Stimulated activated CD4-positive, alpha-beta T cell treated with anti-CD3 and anti-CD28 coated beads, Interleukin-15, amount 100 ng/mL, for 24 hours (primary cell): ENCODE measurements at regions not wholly inside any gene's neighbourhood (a gene's known extent, or its start where the extent isn't known, plus 50 kb on each side); places are given as distances from the start of the nearest gene placed in this dataset.

Experiments
- DNase-seq: peaks from one replicate; pipeline ENCODE4 v3.0.0-alpha.2; 2020

GRCh38 chr15:61522411-61522810, 293.3 kb upstream of the RORA start:
- no peak for DNase-seq

GRCh38 chr15:61521953-61522352, 292.9 kb upstream of the RORA start:
- DNase-seq = no peak

- DNase-seq = no peak
Measured at GRCh38 chr15:61519296-61519695, 290.2 kb upstream of the RORA start.

- no peak for DNase-seq
Measured at GRCh38 chr15:61518191-61518950, 289.3 kb upstream of the RORA start.

- no peak for DNase-seq
Measured at GRCh38 chr15:61517776-61518175, 288.7 kb upstream of the RORA start.

GRCh38 chr15:61517335-61517734, 288.2 kb upstream of the RORA start:
- no peak for DNase-seq

GRCh38 chr15:61511756-61512155, 282.7 kb upstream of the RORA start:
- no peak for DNase-seq

GRCh38 chr15:61511089-61511488, 282.0 kb upstream of the RORA start:
- DNase-seq = no peak

GRCh38 chr15:61509327-61509840, 280.3 kb upstream of the RORA start:
- no peak for DNase-seq

- no peak for DNase-seq
Measured at GRCh38 chr15:61503383-61503969, 274.4 kb upstream of the RORA start.

- no peak for DNase-seq
Measured at GRCh38 chr15:61501815-61502389, 272.8 kb upstream of the RORA start.

- DNase-seq = no peak
Measured at GRCh38 chr15:61500951-61501620, 272.0 kb upstream of the RORA start.

GRCh38 chr15:61500523-61500922, 271.4 kb upstream of the RORA start:
- DNase-seq = no peak

GRCh38 chr15:61499376-61499775, 270.3 kb upstream of the RORA start:
- no peak for DNase-seq

GRCh38 chr15:61489571-61489970, 260.5 kb upstream of the RORA start:
- no peak for DNase-seq

- no peak for DNase-seq
Measured at GRCh38 chr15:61483599-61483998, 254.5 kb upstream of the RORA start.

- DNase-seq = no peak
Measured at GRCh38 chr15:61481886-61482285, 252.8 kb upstream of the RORA start.

- DNase-seq = no peak
Measured at GRCh38 chr15:61480863-61481262, 251.8 kb upstream of the RORA start.

GRCh38 chr15:61480295-61480694, 251.2 kb upstream of the RORA start:
- no peak for DNase-seq

- DNase-seq = no peak
Measured at GRCh38 chr15:61479613-61480012, 250.5 kb upstream of the RORA start.

- DNase-seq = no peak
Measured at GRCh38 chr15:61476741-61477140, 247.6 kb upstream of the RORA start.

- DNase-seq = no peak
Measured at GRCh38 chr15:61474796-61475195, 245.7 kb upstream of the RORA start.

GRCh38 chr15:61467823-61468222, 238.7 kb upstream of the RORA start:
- no peak for DNase-seq
